ENCODE measurements at regions not wholly inside any gene's neighbourhood (a gene's known extent, or its start where the extent isn't known, plus 50 kb on each side); places are given as distances from the start of the nearest gene placed in this dataset.
"Not testable (repeated sequence)": the region's sequence is repeated elsewhere in the genome, so short reads cannot be mapped to it uniquely, and the experiment has no call there.

- DNase-seq (no peak), ATAC-seq (peak in 1 of 2 donors; percentile 27)
- H3K9me3 Mint-ChIP-seq = no peaks in the 10 kb centered on the region
- no peaks in the 10 kb centered on the region for H3K4me1 Mint-ChIP-seq (ENCODE audit: low read depth)
- no peak overlapping the region for H3K4me3 Mint-ChIP-seq
- no peaks in the 10 kb centered on the region for H3K36me3 Mint-ChIP-seq (ENCODE audit: insufficient read depth)
- no peaks in the 10 kb centered on the region for H3K27me3 Mint-ChIP-seq (ENCODE audit: low read depth)
Measured at GRCh38 chr14:41549821-41550607, 56.7 kb upstream of the LRFN5 start.

GRCh38 chr14:41549282-41549681, 57.4 kb upstream of the LRFN5 start:
- Mint-ChIP-seq H3K4me1 (ENCODE audit: low read depth) (no peaks in the 10 kb centered on the region), H3K4me3 (no peak overlapping the region), H3K9me3 (peaks cover 6% of the 10 kb centered on the region), H3K27me3 (ENCODE audit: low read depth) (no peaks in the 10 kb centered on the region), H3K36me3 (ENCODE audit: insufficient read depth) (no peaks in the 10 kb centered on the region)
- ATAC-seq (no peak), DNase-seq (no peak)

- DNase-seq = no peak
- no peak for ATAC-seq
- Mint-ChIP-seq H3K27me3 (ENCODE audit: low read depth) (no peaks in the 10 kb centered on the region), H3K4me3 (no peak overlapping the region), H3K9me3 (peaks cover 6% of the 10 kb centered on the region), H3K4me1 (ENCODE audit: low read depth) (no peaks in the 10 kb centered on the region), H3K36me3 (ENCODE audit: insufficient read depth) (no peaks in the 10 kb centered on the region)
Measured at GRCh38 chr14:41548666-41549065, 58.0 kb upstream of the LRFN5 start.

- DNase-seq (no peak), ATAC-seq (no peak)
- Mint-ChIP-seq H3K4me1 (ENCODE audit: low read depth) (no peaks in the 10 kb centered on the region), H3K36me3 (ENCODE audit: insufficient read depth) (no peaks in the 10 kb centered on the region), H3K9me3 (peaks cover 14% of the 10 kb centered on the region), H3K4me3 (no peak overlapping the region), H3K27me3 (ENCODE audit: low read depth) (no peaks in the 10 kb centered on the region)
Measured at GRCh38 chr14:41541333-41541732, 65.3 kb upstream of the LRFN5 start.

- no peaks in the 10 kb centered on the region for H3K36me3 Mint-ChIP-seq (ENCODE audit: insufficient read depth)
- H3K27me3 Mint-ChIP-seq (ENCODE audit: low read depth) = no peaks in the 10 kb centered on the region
- DNase-seq (no peak), ATAC-seq (no peak)
- H3K9me3 Mint-ChIP-seq = peaks cover 11% of the 10 kb centered on the region
- H3K4me1 Mint-ChIP-seq (ENCODE audit: low read depth) = no peaks in the 10 kb centered on the region
- H3K4me3 Mint-ChIP-seq = no peak overlapping the region
Measured at GRCh38 chr14:41532255-41532654, 74.4 kb upstream of the LRFN5 start.

DNA sequence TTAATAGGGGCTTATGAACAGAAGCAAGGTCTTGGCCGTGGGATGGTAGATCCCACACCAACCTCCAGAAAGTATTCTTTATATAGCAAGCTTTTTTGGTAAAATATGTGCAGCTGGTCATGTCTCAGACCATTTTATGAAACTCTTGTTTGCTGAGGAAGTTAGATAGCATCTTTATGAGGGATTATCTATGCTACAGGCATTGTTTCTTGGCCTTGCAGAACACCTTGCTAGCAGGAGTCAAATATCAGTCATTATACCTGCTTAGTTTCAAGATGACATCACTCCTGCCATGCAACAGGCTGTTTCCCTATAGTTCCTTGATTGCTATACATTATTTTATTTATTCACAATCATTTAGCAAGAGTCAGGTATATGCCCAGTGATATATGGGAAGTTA, 84.8 kb upstream of the LRFN5 start:
- ATAC-seq = no peak
- H3K9me3 Mint-ChIP-seq = peaks cover 3% of the 10 kb centered on the region

DNA sequence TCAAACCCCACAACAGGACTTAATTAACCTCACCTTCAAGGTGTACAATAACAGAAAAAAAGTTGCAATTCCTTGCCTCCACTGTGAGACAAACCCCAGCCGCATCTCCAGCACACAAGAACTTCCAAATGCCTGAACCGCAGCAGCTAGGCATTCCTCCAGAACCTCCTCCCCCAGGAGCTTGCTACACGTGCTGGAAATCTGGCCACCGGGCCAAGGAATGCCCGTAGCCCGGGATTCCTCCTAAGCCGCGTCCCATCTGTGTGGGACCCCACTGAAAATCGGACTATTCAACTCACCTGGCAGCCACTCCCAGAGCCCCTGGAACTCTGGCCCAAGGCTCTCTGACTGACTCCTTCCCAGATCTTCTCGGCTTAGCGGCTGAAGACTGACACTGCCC, 88.6 kb upstream of the LRFN5 start:
- not testable (repeated sequence) for H3K27me3 Mint-ChIP-seq (ENCODE audit: low read depth); ATAC-seq; H3K9me3 Mint-ChIP-seq; H3K4me3 Mint-ChIP-seq; H3K36me3 Mint-ChIP-seq (ENCODE audit: insufficient read depth); DNase-seq; H3K4me1 Mint-ChIP-seq (ENCODE audit: low read depth)

More for the DNA sequence above, 84.8 kb upstream of the LRFN5 start:
- H3K27me3 Mint-ChIP-seq (ENCODE audit: low read depth) = no peaks in the 10 kb centered on the region
- H3K4me3 Mint-ChIP-seq = no peak overlapping the region
- no peaks in the 10 kb centered on the region for H3K4me1 Mint-ChIP-seq (ENCODE audit: low read depth)
- no peak for DNase-seq
- H3K36me3 Mint-ChIP-seq (ENCODE audit: insufficient read depth) = no peaks in the 10 kb centered on the region

DNA sequence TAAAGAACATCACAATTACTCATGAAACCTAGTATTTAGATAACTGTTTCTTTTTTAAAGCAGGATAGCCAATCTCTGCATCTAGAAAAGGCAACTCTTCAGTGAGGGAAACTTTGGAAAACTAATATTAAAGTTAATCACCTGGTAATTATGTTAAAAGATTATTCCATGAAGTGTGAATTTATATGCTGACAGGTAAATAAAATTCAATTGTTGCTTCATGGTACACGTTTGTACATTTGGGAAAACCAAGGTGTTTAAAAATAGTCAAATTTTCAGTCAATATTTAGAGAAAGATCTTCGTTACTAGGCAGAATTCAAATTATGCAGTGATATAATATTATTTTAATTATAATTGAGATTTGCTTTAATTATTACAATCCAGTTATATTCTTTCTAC, 100.1 kb upstream of the LRFN5 start:
- no peaks in the 10 kb centered on the region for H3K27me3 Mint-ChIP-seq (ENCODE audit: low read depth)
- ATAC-seq = no peak
- H3K4me3 Mint-ChIP-seq = no peak overlapping the region
- H3K4me1 Mint-ChIP-seq (ENCODE audit: low read depth) = no peaks in the 10 kb centered on the region
- DNase-seq = no peak
- no peaks in the 10 kb centered on the region for H3K9me3 Mint-ChIP-seq
- no peaks in the 10 kb centered on the region for H3K36me3 Mint-ChIP-seq (ENCODE audit: insufficient read depth)

- ATAC-seq (no peak), DNase-seq (no peak)
- Mint-ChIP-seq H3K9me3 (no peaks in the 10 kb centered on the region), H3K4me3 (no peak overlapping the region), H3K4me1 (ENCODE audit: low read depth) (no peaks in the 10 kb centered on the region), H3K27me3 (ENCODE audit: low read depth) (no peaks in the 10 kb centered on the region), H3K36me3 (ENCODE audit: insufficient read depth) (no peaks in the 10 kb centered on the region)
Measured at GRCh38 chr14:41505491-41505890, 101.2 kb upstream of the LRFN5 start.

- H3K4me3 Mint-ChIP-seq = no peak overlapping the region
- DNase-seq = no peak
- ATAC-seq = no peak
- no peaks in the 10 kb centered on the region for H3K9me3 Mint-ChIP-seq
- H3K36me3 Mint-ChIP-seq (ENCODE audit: insufficient read depth) = no peaks in the 10 kb centered on the region
- H3K27me3 Mint-ChIP-seq (ENCODE audit: low read depth) = no peaks in the 10 kb centered on the region
- H3K4me1 Mint-ChIP-seq (ENCODE audit: low read depth) = no peaks in the 10 kb centered on the region
Measured at GRCh38 chr14:41498959-41499358, 107.7 kb upstream of the LRFN5 start.

- Mint-ChIP-seq H3K4me1 (ENCODE audit: low read depth) (no peaks in the 10 kb centered on the region), H3K4me3 (no peak overlapping the region), H3K36me3 (ENCODE audit: insufficient read depth) (no peaks in the 10 kb centered on the region), H3K27me3 (ENCODE audit: low read depth) (no peaks in the 10 kb centered on the region), H3K9me3 (peaks cover 8% of the 10 kb centered on the region)
- DNase-seq (no peak), ATAC-seq (no peak)
Measured at GRCh38 chr14:41490323-41490722, 116.4 kb upstream of the LRFN5 start.

DNA sequence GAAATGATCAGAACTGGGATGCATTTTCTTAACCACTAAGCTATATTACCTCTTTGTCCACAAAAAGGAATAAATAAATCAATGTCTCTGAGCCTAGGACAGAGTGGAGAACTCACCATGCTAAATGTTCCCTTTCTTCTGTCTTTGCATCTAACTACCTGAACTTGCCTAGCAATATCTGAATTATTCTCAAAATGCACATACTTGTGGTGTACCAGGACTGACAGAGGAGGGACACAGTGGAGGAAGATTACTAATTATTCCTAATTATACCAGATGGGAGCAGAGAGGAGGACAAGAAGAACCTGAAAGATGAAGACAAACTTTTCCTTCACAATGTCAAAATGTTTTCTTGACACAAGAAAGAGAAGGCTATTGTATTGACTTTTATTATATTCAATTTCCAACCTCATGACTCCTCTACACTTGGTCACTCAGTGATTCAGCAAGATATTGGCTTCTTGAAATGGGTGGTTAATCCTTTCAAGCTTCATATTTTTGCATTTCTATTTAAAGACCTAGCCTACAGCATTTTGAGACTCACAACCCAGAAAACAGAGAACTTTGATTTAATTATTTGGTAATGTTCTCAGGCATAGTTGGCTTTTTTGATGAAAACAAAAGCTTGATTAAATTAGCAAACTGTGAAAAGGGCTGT, 117.2 kb upstream of the LRFN5 start:
- peaks cover 8% of the 10 kb centered on the region for H3K9me3 Mint-ChIP-seq
- no peaks in the 10 kb centered on the region for H3K27me3 Mint-ChIP-seq (ENCODE audit: low read depth)
- no peak for ATAC-seq
- no peaks in the 10 kb centered on the region for H3K4me1 Mint-ChIP-seq (ENCODE audit: low read depth)
- DNase-seq = no peak
- no peak overlapping the region for H3K4me3 Mint-ChIP-seq
- no peaks in the 10 kb centered on the region for H3K36me3 Mint-ChIP-seq (ENCODE audit: insufficient read depth)

DNA sequence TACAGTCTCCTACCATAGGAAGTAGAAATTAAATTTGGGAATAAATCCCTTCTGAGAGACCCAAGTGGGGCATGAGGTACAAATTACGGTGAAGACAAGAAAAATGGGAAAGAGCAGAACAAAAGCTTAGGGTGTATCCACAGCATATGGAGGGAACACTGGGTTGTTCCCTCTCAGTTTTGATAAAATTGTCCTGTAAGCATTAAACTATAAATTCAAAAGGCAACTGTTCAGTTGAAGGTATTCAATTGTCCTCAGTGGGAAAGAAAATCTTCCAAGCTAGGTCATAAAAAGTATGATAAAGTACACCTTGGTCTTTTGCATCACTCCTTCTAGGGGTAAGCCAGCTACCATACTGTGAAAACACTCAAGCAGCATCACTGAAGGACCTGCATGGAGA, 118.3 kb upstream of the LRFN5 start:
- no peaks in the 10 kb centered on the region for H3K27me3 Mint-ChIP-seq (ENCODE audit: low read depth)
- H3K4me1 Mint-ChIP-seq (ENCODE audit: low read depth) = no peaks in the 10 kb centered on the region
- no peak for DNase-seq
- no peaks in the 10 kb centered on the region for H3K36me3 Mint-ChIP-seq (ENCODE audit: insufficient read depth)
- ATAC-seq = no peak
- H3K9me3 Mint-ChIP-seq = peaks cover 8% of the 10 kb centered on the region
- no peak overlapping the region for H3K4me3 Mint-ChIP-seq

- Mint-ChIP-seq H3K4me3 (no peak overlapping the region), H3K4me1 (ENCODE audit: low read depth) (no peaks in the 10 kb centered on the region), H3K27me3 (ENCODE audit: low read depth) (no peaks in the 10 kb centered on the region), H3K9me3 (no peaks in the 10 kb centered on the region), H3K36me3 (ENCODE audit: insufficient read depth) (no peaks in the 10 kb centered on the region)
- DNase-seq = no peak
- no peak for ATAC-seq
Measured at GRCh38 chr14:41482861-41483260, 123.8 kb upstream of the LRFN5 start.

GRCh38 chr14:41476526-41476925, 130.2 kb upstream of the LRFN5 start:
- H3K9me3 Mint-ChIP-seq = no peaks in the 10 kb centered on the region
- H3K4me3 Mint-ChIP-seq = no peak overlapping the region
- no peaks in the 10 kb centered on the region for H3K27me3 Mint-ChIP-seq (ENCODE audit: low read depth)
- no peaks in the 10 kb centered on the region for H3K4me1 Mint-ChIP-seq (ENCODE audit: low read depth)
- DNase-seq (no peak), ATAC-seq (no peak)
- H3K36me3 Mint-ChIP-seq (ENCODE audit: insufficient read depth) = no peaks in the 10 kb centered on the region
